Body of pancreas (tissue), 4 donors: ENCODE measurements at regions not wholly inside any gene's neighbourhood (a gene's known extent, or its start where the extent isn't known, plus 50 kb on each side); places are given as distances from the start of the nearest gene placed in this dataset.

Experiments
- ATAC-seq: fragments of 150-250 bp; one replicate; pipeline ENCODE4 v1.9.1; 2016
- DNase-seq, 4 donors: peaks; one replicate each; pipeline ENCODE4 v3.0.0-alpha.2; 2019
- H3K27ac ChIP-seq, 4 donors: fragments of 200-600 bp; sonication (generic); 1 replicate in 3 of 4; 2 replicates in 1 of 4; pipeline versions ENCODE4 v1.5.1 to v1.6.1; 2016 to 2019; ENCODE audit warnings: mild to moderate bottlenecking in 1 of 4, mixed read lengths in 1 of 4, moderate library complexity in 1 of 4
- H3K27me3 ChIP-seq, 2 donors: fragments of 200-600 bp; sonication (generic); one replicate each; pipeline ENCODE4 v1.6.0; 2016; ENCODE audit warnings: mild to moderate bottlenecking in 1 of 2
- H3K36me3 ChIP-seq, 2 donors: fragments of 200-600 bp; sonication (generic); replicated peaks in 1 of 2; 2 replicates each; pipeline ENCODE4 v1.5.1; 2016; ENCODE audit warnings: low read depth in 2 of 2; ENCODE audit not compliant: insufficient read depth in 1 of 2
- H3K4me1 ChIP-seq: fragments of 200-600 bp; sonication (generic); one replicate; pipeline ENCODE4 v1.6.0; 2016
- H3K4me3 ChIP-seq, 2 donors: fragments of 200-600 bp; sonication (generic); 1 replicate in 1 of 2; 2 replicates in 1 of 2; pipeline ENCODE4 v1.5.1; 2016 to 2019
- H3K9me3 ChIP-seq, 3 donors: fragments of 200-600 bp; sonication (generic); 1 replicate in 2 of 3; 2 replicates in 1 of 3; pipeline ENCODE4 v1.5.1; 2016
- POLR2A ChIP-seq, 3 donors: fragments of 450-650 bp; IDR thresholded peaks; one replicate each; pipeline ENCODE4 v1.6.1; 2016; ENCODE audit warnings: antibody characterized with exemption in 3 of 3, mild to moderate bottlenecking in 2 of 3
- WGBS, 2 donors: methylation state at CpG; one replicate each; pipeline ENCODE4 v1.1.5; 2017; 5-methylcytosine and 5-hydroxymethylcytosine counted together
- intact Hi-C: fragments of 100-400 bp; cut with DNase I; formaldehyde crosslinking; loops from one replicate; pipeline ENCODE4 v1.15.1; 2023
- TF ChIP-seq, protein P1 (sequence below), 7 experiments: fragments of 450-650 bp in 4 of 7; fragments of 200-600 bp in 3 of 7; sonication (generic) in 3 of 7; IDR thresholded peaks; one replicate each; pipeline ENCODE4 v1.5.1; 2016 to 2019; ENCODE audit warnings: antibody characterized with exemption in 7 of 7

DNA sequence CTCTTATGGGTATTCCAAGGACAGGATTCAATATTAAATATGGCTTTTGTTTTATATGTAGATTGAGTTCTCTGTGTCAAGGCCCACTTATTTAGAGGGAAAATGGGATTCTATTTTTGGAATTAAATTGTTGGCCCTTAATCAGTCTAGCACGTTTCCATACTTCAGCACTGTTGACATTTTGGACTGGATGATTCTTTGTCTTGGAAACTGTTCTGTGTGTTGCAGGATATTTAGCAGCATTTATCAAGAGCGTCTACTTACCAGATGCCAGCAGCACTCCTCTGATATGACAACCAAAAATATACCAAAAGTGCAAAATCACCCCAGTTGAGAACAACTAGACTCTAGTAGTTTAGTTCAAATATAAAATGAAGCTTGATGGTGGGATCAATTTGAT, 1027.0 kb upstream of the COX7C start:
- H3K36me3 ChIP-seq: no peaks in the 10 kb centered on the region
- TF ChIP-seq, protein P1, sequence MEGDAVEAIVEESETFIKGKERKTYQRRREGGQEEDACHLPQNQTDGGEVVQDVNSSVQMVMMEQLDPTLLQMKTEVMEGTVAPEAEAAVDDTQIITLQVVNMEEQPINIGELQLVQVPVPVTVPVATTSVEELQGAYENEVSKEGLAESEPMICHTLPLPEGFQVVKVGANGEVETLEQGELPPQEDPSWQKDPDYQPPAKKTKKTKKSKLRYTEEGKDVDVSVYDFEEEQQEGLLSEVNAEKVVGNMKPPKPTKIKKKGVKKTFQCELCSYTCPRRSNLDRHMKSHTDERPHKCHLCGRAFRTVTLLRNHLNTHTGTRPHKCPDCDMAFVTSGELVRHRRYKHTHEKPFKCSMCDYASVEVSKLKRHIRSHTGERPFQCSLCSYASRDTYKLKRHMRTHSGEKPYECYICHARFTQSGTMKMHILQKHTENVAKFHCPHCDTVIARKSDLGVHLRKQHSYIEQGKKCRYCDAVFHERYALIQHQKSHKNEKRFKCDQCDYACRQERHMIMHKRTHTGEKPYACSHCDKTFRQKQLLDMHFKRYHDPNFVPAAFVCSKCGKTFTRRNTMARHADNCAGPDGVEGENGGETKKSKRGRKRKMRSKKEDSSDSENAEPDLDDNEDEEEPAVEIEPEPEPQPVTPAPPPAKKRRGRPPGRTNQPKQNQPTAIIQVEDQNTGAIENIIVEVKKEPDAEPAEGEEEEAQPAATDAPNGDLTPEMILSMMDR (IDR thresholded peaks at IDR 0.05): no peak
- no peak for TF ChIP-seq POLR2A (IDR thresholded peaks at IDR 0.05)
- 46 to 47% methylated on average over 2 of the region's 2 CpGs for WGBS, 2 donors

DNA sequence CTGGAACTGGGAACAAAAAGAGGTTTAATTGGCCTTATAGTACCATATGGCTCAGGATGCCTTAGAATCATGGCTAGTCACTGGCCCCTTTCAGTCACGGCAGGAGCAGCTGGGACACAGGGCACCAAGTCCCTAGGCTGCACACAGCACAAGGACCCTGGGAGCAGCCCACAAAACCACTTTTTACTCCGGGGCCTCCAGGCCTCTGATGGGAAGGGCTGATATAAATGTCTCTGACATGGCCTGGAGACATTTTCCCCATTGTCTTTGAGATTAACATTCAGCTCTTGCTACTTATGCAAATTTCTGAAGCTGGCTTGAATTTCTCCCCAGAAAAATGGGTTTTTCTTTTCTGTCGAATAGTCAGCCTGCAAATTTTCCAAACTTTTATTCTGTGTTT, 1026.4 kb upstream of the COX7C start:
- Histone ChIP-seq H3K4me1 (no peaks in the 10 kb centered on the region), H3K27ac (no peak overlapping the region), H3K36me3 (no peaks in the 10 kb centered on the region), H3K27me3 (no peaks in the 10 kb centered on the region), H3K4me3 (no peak overlapping the region), H3K9me3 (no peaks in the 10 kb centered on the region)
- intact Hi-C loops: no loop called here
- WGBS, 2 donors: 58% methylated on average over 3 of the region's 3 CpGs
- no peak for TF ChIP-seq POLR2A (IDR thresholded peaks at IDR 0.05)
- TF ChIP-seq, protein P1 (IDR thresholded peaks at IDR 0.05): no peak
- ATAC-seq (no peak), DNase-seq (no peak)

More for the DNA sequence above, 1027.0 kb upstream of the COX7C start:
- intact Hi-C loops: no loop called here
- no peaks in the 10 kb centered on the region for H3K4me1 ChIP-seq
- no peaks in the 10 kb centered on the region for H3K9me3 ChIP-seq
- no peak for DNase-seq
- no peak for ATAC-seq
- no peak overlapping the region for H3K4me3 ChIP-seq
- no peaks in the 10 kb centered on the region for H3K27me3 ChIP-seq
- no peak overlapping the region for H3K27ac ChIP-seq

DNA sequence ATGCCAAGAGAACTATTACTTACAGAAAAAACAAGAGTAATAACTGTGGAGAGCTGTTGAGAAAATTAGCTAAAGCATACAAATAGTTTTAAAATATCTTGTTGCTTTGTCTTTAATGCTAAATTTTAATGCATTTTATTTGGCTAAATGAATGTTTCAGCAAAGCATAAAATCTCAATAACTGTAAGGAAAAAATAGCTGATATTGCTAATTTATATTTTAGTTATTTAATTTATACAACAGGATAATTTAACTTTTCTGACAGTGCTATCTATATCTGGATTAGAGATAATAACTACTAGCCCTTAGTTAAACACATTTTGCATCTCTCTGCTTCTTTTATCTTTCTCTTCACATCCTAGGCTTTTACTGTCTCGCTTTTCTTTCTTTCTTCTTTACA, 1014.9 kb upstream of the COX7C start:
- DNase-seq (no peak), ATAC-seq (no peak)
- H3K36me3 ChIP-seq: no peaks in the 10 kb centered on the region
- no peak overlapping the region for H3K4me3 ChIP-seq
- H3K4me1 ChIP-seq: no peaks in the 10 kb centered on the region
- H3K9me3 ChIP-seq: no peaks in the 10 kb centered on the region
- TF ChIP-seq, protein P1 (IDR thresholded peaks at IDR 0.05): no peak
- no peaks in the 10 kb centered on the region for H3K27me3 ChIP-seq
- H3K27ac ChIP-seq: no peak overlapping the region
- intact Hi-C loops: no loop called here
- WGBS, 2 donors: 71 to 73% methylated on average over 1 of the region's 1 CpG

DNA sequence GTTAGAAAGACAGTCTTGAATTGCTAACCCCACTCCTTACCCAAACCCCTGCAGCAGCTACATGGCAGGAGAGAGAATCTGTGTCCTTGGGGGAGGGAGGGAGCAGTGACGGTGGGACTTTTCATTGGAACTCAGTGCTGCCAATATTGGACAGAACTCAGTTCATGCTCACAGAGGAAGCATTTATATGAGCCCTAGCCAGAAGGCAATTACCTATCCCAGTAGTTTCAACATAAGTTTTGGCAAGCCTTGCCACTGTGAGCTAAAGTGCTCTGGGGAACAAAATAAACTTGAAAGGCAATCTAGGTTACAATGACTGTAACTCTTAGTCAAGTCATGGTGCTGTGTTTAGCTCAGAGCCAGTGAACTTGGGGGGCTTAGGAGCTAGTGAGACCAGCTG, 1013.4 kb upstream of the COX7C start:
- Histone ChIP-seq H3K36me3 (no peaks in the 10 kb centered on the region), H3K27me3 (no peaks in the 10 kb centered on the region), H3K27ac (no peak overlapping the region), H3K4me3 (no peak overlapping the region), H3K9me3 (no peaks in the 10 kb centered on the region), H3K4me1 (no peaks in the 10 kb centered on the region)
- ATAC-seq (no peak), DNase-seq (no peak)
- intact Hi-C loops: no loop called here
- 50 to 67% methylated on average over 1 of the region's 1 CpG for WGBS, 2 donors
- no peak for TF ChIP-seq POLR2A (IDR thresholded peaks at IDR 0.05)
- TF ChIP-seq, protein P1 (IDR thresholded peaks at IDR 0.05): no peak

DNA sequence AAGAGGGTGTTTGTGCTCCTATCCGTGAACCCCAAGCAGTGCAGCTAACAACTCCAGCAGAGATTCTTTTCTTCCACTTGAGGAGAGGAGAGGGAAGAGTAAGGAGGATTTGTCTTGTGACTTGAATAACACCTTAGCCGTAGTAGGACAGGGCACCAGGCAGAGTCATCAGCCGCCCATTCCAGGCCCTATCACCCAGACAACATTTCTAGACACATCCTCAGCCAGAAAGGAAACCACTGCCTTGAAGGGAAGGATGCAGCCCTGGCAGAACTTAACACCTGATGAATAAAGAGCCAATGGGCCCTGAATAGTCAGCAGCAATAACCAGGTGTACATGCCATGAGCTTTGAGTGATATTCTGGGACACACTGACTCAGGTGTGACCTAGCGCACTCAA, 1013.0 kb upstream of the COX7C start:
- no peak for ATAC-seq
- no peaks in the 10 kb centered on the region for H3K27me3 ChIP-seq
- 61 to 72% methylated on average over 4 of the region's 4 CpGs for WGBS, 2 donors
- TF ChIP-seq POLR2A (IDR thresholded peaks at IDR 0.05): no peak
- TF ChIP-seq, protein P1 (IDR thresholded peaks at IDR 0.05): no peak
- no peak overlapping the region for H3K4me3 ChIP-seq
- H3K4me1 ChIP-seq: no peaks in the 10 kb centered on the region
- no peak for DNase-seq
- H3K36me3 ChIP-seq: no peaks in the 10 kb centered on the region
- no peaks in the 10 kb centered on the region for H3K9me3 ChIP-seq
- intact Hi-C loops: no loop called here
- H3K27ac ChIP-seq: no peak overlapping the region
